Ascending aorta (tissue), 2 donors: ENCODE measurements at regions not wholly inside any gene's neighbourhood (a gene's known extent, or its start where the extent isn't known, plus 50 kb on each side); places are given as distances from the start of the nearest gene placed in this dataset.

Experiments used
- DNase-seq, 2 donors: peaks; one replicate each; pipeline ENCODE4 v3.0.0-alpha.2; 2019; ENCODE audit warnings: low spot score in 2 of 2
- H3K27ac ChIP-seq, 2 donors: fragments of 200-600 bp; sonication (generic); one replicate each; pipeline ENCODE4 v1.5.1; 2016 to 2017; ENCODE audit warnings: mild to moderate bottlenecking in 1 of 2
- H3K27me3 ChIP-seq: fragments of 200-600 bp; sonication (generic); one replicate; pipeline ENCODE4 v1.5.1; 2017
- H3K36me3 ChIP-seq, 2 donors: fragments of 200-600 bp; sonication (generic); one replicate each; pipeline ENCODE4 v1.5.1; 2016
- H3K4me1 ChIP-seq, 2 donors: fragments of 200-600 bp; sonication (generic); one replicate each; pipeline ENCODE4 v1.5.1; 2016 to 2017; ENCODE audit warnings: mild to moderate bottlenecking in 1 of 2
- H3K4me3 ChIP-seq, 2 donors: fragments of 200-600 bp; sonication (generic); one replicate each; pipeline ENCODE4 v1.5.1; 2016 to 2017; ENCODE audit warnings: mild to moderate bottlenecking in 1 of 2
- H3K9me3 ChIP-seq, 2 donors: fragments of 200-600 bp; sonication (generic); one replicate each; pipeline ENCODE4 v1.5.1; 2016
- CTCF ChIP-seq, 3 experiments: fragments of 200-600 bp in 2 of 3; fragments of 450-650 bp in 1 of 3; sonication (generic) in 2 of 3; IDR thresholded peaks; one replicate each; pipeline ENCODE4 v1.5.1; 2016 to 2019; ENCODE audit warnings: antibody characterized with exemption in 3 of 3, mild to moderate bottlenecking in 1 of 3, moderate library complexity in 1 of 3
- intact Hi-C: fragments of 100-400 bp; cut with DNase I; formaldehyde crosslinking; loops from one replicate; pipeline ENCODE4 v1.15.1; 2023

DNA sequence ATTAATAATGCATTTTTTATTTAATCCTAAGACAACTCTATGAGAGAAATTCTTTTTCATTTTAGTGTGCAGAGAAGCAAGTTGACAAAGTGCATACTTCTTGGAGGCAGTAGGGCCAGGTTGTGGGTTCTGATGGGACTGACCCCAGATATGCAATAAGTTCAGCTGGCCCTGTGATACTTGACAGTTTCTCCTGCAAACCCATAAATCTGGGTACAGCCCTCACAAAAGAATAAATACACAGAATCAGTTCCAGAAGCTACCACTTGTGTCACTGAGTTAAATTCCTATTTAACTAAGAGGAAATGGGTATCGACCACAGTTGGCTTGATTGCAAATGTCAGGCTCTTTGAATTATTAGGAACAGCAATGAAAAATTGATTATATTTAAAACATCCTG is 598.5 kb upstream of the API5 start:
- H3K36me3 ChIP-seq = no peaks in the 10 kb centered on the region
- no peaks in the 10 kb centered on the region for H3K9me3 ChIP-seq
- H3K27me3 ChIP-seq = no peaks in the 10 kb centered on the region
- H3K4me1 ChIP-seq = no peaks in the 10 kb centered on the region
- H3K27ac ChIP-seq = no peak overlapping the region
- TF ChIP-seq CTCF (IDR thresholded peaks at IDR 0.05) = no peak
- no peak overlapping the region for H3K4me3 ChIP-seq
- intact Hi-C loops = no loop called here
- DNase-seq = no peak

GRCh38 chr11:42713753-42714152 is 598.0 kb upstream of the API5 start:
- DNase-seq = no peak
- Histone ChIP-seq H3K4me3 (no peak overlapping the region), H3K36me3 (no peaks in the 10 kb centered on the region), H3K4me1 (no peaks in the 10 kb centered on the region), H3K27me3 (no peaks in the 10 kb centered on the region), H3K27ac (no peak overlapping the region), H3K9me3 (no peaks in the 10 kb centered on the region)
- no peak for TF ChIP-seq CTCF (IDR thresholded peaks at IDR 0.05)
- intact Hi-C loops = no loop called here

DNA sequence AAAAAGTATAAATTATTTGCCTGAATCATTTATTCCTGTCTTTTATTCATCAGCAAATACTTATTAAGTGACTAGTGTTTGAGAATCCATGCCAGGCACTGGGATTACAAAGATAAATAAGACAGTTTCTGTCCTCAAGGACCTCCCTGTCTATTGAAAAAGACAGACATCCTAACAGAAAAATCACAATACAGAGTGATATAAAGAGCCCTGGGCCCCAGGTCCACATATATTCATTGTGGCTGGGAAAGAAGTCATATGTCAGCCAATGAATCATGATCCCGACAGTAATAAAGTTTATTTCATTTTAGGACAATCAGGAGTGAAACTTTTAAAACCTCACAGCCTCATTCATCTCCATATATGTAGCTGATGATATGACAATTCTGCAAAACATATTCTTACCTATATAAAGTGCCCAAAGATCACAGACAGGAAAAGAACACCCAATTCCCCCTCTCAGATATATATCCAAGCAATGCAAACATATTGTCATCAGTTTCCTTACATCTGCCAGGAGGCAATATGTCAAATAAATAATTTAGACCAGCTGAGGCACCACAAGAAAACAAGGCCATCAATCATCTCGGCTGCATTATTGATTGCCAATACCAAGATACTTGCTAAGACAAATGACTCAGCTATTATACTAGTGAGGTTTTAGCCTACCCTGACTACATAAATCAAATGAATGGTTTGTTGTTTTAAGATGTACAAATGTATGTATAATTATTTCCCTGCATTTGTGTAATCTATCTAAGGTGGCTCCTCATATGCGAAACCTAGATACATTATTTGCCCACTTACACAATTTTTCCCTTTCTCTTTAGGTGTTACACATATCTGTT is 590.9 kb upstream of the API5 start:
- Histone ChIP-seq H3K27ac (no peak overlapping the region), H3K36me3 (no peaks in the 10 kb centered on the region), H3K4me1 (no peaks in the 10 kb centered on the region), H3K27me3 (no peaks in the 10 kb centered on the region), H3K9me3 (no peaks in the 10 kb centered on the region), H3K4me3 (no peak overlapping the region)
- no peak for TF ChIP-seq CTCF (IDR thresholded peaks at IDR 0.05)
- DNase-seq = no peak
- intact Hi-C loops = no loop called here

GRCh38 chr11:42727879-42728278 is 583.9 kb upstream of the API5 start:
- no peaks in the 10 kb centered on the region for H3K36me3 ChIP-seq
- no peak overlapping the region for H3K27ac ChIP-seq
- no peaks in the 10 kb centered on the region for H3K27me3 ChIP-seq
- no peak for DNase-seq
- TF ChIP-seq CTCF (IDR thresholded peaks at IDR 0.05) = no peak
- intact Hi-C loops = no loop called here
- H3K9me3 ChIP-seq = no peaks in the 10 kb centered on the region
- H3K4me3 ChIP-seq = no peak overlapping the region
- no peaks in the 10 kb centered on the region for H3K4me1 ChIP-seq

GRCh38 chr11:42762348-42762747 is 549.4 kb upstream of the API5 start:
- intact Hi-C loops = no loop called here
- Histone ChIP-seq H3K27me3 (no peaks in the 10 kb centered on the region), H3K9me3 (no peaks in the 10 kb centered on the region), H3K4me1 (no peaks in the 10 kb centered on the region), H3K4me3 (no peak overlapping the region), H3K27ac (no peak overlapping the region), H3K36me3 (no peaks in the 10 kb centered on the region)
- no peak for TF ChIP-seq CTCF (IDR thresholded peaks at IDR 0.05)
- DNase-seq = no peak
